ENCODE measurements at regions not wholly inside any gene's neighbourhood (a gene's known extent, or its start where the extent isn't known, plus 50 kb on each side); places are given as distances from the start of the nearest gene placed in this dataset.

GRCh38 chr16:5633845-5634440, 536.3 kb upstream of the EEF2KMT start:
- TF ChIP-seq CTCF (IDR thresholded peaks at IDR 0.05) (peak in 1 of 3 experiments; percentile 38), POLR2A (IDR thresholded peaks at IDR 0.05) (no peak)
